Heart right ventricle (tissue), 16 donors: ENCODE measurements at regions not wholly inside any gene's neighbourhood (a gene's known extent, or its start where the extent isn't known, plus 50 kb on each side); places are given as distances from the start of the nearest gene placed in this dataset.

Source experiments
- ATAC-seq, 8 donors: fragments of 200-7000 bp; cut with Tn5 transposase; one replicate each; pipeline ENCODE4 v1.9.1; 2020; ENCODE audit warnings: mild to moderate bottlenecking in 8 of 8, moderate library complexity in 8 of 8, moderate number of reproducible peaks in 1 of 8
- DNase-seq, 2 donors: peaks; one replicate each; pipeline ENCODE4 v3.0.0-alpha.2; 2020
- H3K27ac ChIP-seq, 10 donors: fragments of 200-600 bp; sonication (generic) in 2 of 10; one replicate each; pipeline versions ENCODE4 v1.5.0 to v1.8.0; 2020 to 2022; ENCODE audit warnings: mild to moderate bottlenecking in 3 of 10
- H3K27me3 ChIP-seq, 7 donors: fragments of 200-600 bp; one replicate each; pipeline ENCODE4 v1.8.0; 2021 to 2022; ENCODE audit warnings: mild to moderate bottlenecking in 2 of 7
- H3K36me3 ChIP-seq, 9 donors: fragments of 200-600 bp; sonication (generic) in 1 of 9; one replicate each; pipeline versions ENCODE4 v1.5.0 to v1.8.0; 2020 to 2022; ENCODE audit warnings: mild to moderate bottlenecking in 2 of 9
- H3K4me1 ChIP-seq, 9 donors: fragments of 200-600 bp; sonication (generic) in 1 of 9; one replicate each; pipeline versions ENCODE4 v1.5.0 to v1.8.0; 2020 to 2022; ENCODE audit warnings: mild to moderate bottlenecking in 4 of 9
- H3K4me3 ChIP-seq, 10 donors: fragments of 200-600 bp; sonication (generic) in 2 of 10; one replicate each; pipeline versions ENCODE4 v1.5.0 to v1.8.0; 2020 to 2022; ENCODE audit warnings: mild to moderate bottlenecking in 7 of 10, moderate library complexity in 2 of 10
- H3K9me3 ChIP-seq, 11 donors: fragments of 200-600 bp in 10 of 11; sonication (generic) in 2 of 11; one replicate each; pipeline versions ENCODE4 v1.5.0 to v1.8.0; 2013 to 2022; ENCODE audit warnings: mild to moderate bottlenecking in 2 of 11, control low read depth in 1 of 11, moderate library complexity in 1 of 11
- WGBS, 2 donors: extraction: QIAGEN DNeasy Blood & Tissue Kit; methylation state at CpG; one replicate each; pipeline ENCODE4 v1.1.7; 2013; ENCODE audit warnings: inconsistent platforms in 1 of 2; 5-methylcytosine and 5-hydroxymethylcytosine counted together
- intact Hi-C, 10 donors: fragments of 100-400 bp; cut with DNase I; formaldehyde crosslinking; loops; one replicate each; pipeline versions ENCODE4 v1.11.1 to v1.14.2; 2022
- TF ChIP-seq, protein P1 (sequence below), 9 donors: fragments of 200-600 bp; sonication (generic) in 2 of 9; IDR thresholded peaks; one replicate each; pipeline versions ENCODE4 v1.5.0 to v1.8.0; 2021 to 2022; ENCODE audit warnings: antibody characterized with exemption in 9 of 9, mild to moderate bottlenecking in 5 of 9, moderate library complexity in 1 of 9
- donor health status: Arrhythmogenic right ventricular cardiomyopathy.
- donor health status: ischemic (EF 13 %, LVEDD 7.1; RV severe dilation, severe dysfunction).
- donor health status: healthy with polysubstance abuse.
- donor health status: DM: no; HTN: yes; CAD: no.
- donor health status: DM: no; HTN: no; CAD: no.
- donor health status: ischemic (EF 25% LVEDD 6.9; RV normal size, moderate dysfunction).
- donor health status: ischemic (EF 25% LVEDD 5.7; RV mildly dilated, moderate dysfunction).
- donor health status: healthy.
- donor health status: DM: yes; HTN: yes; CAD: no.
- donor health status: Ischemic cardiomyopathy.
- donor health status: ischemic (EF 35%, LVEDD 5.7; RV mildly dilated, moderate dysfunction).
- donor health status: nonischemic (EF 11% LVEDD 7.7; RV severe dilation, severe dysfunction).
- donor health status: DM: yes; HTN: yes; CAD: no.
- donor health status: PGD.
- donor health status: ischemic (EF 29% LVEDD 5.4; RV normal size, mild dysfunction).
- donor health status: nonischemic (EF 23%, LVEDD 6.1; RV moderate dilation, normal function).

DNA sequence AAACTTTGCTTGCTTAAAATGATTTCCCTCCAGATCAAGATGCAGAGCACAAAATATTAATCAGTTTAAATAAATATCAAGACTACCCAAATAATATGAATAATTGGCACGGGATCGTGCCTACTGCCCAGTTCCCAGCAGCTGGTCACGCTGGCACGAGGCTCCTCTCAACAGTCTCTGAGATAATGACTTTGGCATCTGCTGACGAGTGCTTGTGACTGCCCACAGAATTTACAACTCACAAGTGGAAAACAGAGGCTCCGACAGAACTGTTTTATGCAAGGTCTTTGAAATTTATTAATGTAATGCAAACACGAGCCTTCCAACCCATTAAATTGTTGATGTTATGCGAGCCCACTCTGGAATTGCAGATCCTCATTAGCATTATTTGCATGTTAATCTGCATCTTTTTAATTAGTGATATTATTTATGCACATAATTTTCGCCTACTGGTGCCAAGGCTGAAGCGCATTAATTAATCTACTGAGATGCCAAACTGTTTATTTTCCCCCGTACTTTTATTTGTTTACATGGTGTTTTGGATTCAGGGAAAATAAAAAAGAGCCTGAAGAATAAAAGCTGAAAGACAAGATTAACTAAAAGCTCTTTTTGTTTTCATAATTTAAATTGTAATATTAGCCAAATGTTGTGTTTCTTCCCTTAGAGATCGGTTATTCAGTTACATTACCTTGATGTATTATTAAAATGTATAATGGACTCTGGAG lies 369.3 kb upstream of the IRX1 start:
- ATAC-seq = peak in 3 of 8 donors; percentile 59 to 73 (median 67)
- intact Hi-C loops = no loop called here
- 49 to 60% methylated on average over 12 of the region's 12 CpGs for WGBS, 2 donors

DNA sequence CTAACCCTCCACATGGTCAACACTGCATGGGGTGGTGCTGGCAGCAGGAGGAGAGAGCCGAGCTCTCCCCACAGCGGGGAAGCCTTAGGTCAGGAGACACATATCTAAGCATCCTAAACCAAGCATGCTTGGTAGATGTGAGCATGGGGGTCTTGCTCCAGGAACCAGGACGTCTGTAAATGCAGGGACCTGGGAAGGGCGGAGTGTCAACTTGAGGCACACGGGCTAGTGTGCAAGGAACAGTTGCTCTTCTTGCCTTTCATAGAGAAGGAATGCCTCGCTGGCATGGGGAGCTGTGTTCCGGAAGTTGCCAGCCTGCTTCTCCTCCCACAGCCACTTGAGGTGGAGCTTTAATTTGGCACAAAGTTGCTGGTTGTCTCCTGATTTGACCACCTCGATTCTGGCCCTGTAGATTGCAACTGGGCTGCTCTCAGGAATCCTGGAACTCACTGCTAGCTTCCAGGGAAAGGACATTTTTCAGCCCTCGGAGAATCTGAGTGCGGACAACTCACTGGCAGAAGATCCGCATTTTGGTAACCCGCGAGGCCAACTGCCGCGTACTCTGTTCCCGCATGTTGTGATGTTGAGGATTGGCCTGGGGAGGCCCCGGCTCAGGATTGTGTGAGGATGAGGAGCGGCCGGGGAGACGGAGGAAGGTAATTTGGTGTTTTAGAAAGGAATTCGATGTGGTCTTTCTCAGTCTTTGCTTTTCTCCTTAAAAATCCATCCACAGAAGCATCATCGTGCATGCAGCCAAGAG lies 370.3 kb upstream of the IRX1 start:
- WGBS, 2 donors = 77 to 79% methylated on average over 22 of the region's 22 CpGs
- ATAC-seq = peak in 1 of 8 donors; percentile 21
- Histone ChIP-seq H3K27ac (no peak overlapping the region), H3K27me3 (no peaks in the 10 kb centered on the region), H3K4me3 (no peak overlapping the region), H3K36me3 (no peaks in the 10 kb centered on the region), H3K9me3 (no peaks in the 10 kb centered on the region), H3K4me1 (peaks cover 0 to 4% (median 0%) of the 10 kb centered on the region in 9 donors)
- intact Hi-C loops = no loop called here
- DNase-seq = no peak
- TF ChIP-seq, protein P1, sequence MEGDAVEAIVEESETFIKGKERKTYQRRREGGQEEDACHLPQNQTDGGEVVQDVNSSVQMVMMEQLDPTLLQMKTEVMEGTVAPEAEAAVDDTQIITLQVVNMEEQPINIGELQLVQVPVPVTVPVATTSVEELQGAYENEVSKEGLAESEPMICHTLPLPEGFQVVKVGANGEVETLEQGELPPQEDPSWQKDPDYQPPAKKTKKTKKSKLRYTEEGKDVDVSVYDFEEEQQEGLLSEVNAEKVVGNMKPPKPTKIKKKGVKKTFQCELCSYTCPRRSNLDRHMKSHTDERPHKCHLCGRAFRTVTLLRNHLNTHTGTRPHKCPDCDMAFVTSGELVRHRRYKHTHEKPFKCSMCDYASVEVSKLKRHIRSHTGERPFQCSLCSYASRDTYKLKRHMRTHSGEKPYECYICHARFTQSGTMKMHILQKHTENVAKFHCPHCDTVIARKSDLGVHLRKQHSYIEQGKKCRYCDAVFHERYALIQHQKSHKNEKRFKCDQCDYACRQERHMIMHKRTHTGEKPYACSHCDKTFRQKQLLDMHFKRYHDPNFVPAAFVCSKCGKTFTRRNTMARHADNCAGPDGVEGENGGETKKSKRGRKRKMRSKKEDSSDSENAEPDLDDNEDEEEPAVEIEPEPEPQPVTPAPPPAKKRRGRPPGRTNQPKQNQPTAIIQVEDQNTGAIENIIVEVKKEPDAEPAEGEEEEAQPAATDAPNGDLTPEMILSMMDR (IDR thresholded peaks at IDR 0.05) = no peak

More for the DNA sequence above, 369.3 kb upstream of the IRX1 start:
- Histone ChIP-seq H3K9me3 (no peaks in the 10 kb centered on the region), H3K4me1 (peaks cover 0 to 4% (median 0%) of the 10 kb centered on the region in 9 donors), H3K4me3 (no peak overlapping the region), H3K27me3 (no peaks in the 10 kb centered on the region), H3K36me3 (no peaks in the 10 kb centered on the region), H3K27ac (no peak overlapping the region)
- TF ChIP-seq, protein P1 (IDR thresholded peaks at IDR 0.05) = no peak
- no peak for DNase-seq

DNA sequence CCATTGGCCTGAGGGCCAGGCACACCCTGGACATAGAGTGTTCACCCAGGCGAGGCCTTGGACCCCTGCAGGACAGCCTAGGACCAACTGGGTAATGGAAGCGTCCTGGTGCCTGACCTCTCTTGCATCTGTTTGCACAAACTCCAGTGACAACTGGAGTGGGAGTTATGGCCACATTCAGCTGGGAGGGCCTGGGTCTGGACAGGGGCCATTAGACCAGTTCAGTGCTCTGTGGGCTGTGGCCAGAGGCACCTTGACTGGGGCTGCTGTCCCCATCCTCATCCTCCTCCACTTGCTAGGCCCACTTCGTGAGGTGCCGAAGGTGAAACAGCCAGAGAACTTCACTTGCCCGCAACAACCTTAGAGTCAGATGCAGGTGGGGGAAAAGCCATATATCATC lies 372.7 kb upstream of the IRX1 start:
- 85 to 93% methylated on average over 5 of the region's 5 CpGs for WGBS, 2 donors
- no peak overlapping the region for H3K27ac ChIP-seq
- intact Hi-C loops = no loop called here
- no peaks in the 10 kb centered on the region for H3K9me3 ChIP-seq
- H3K4me3 ChIP-seq = no peak overlapping the region
- DNase-seq (no peak), ATAC-seq (no peak)
- H3K27me3 ChIP-seq = no peaks in the 10 kb centered on the region
- no peaks in the 10 kb centered on the region for H3K36me3 ChIP-seq
- TF ChIP-seq, protein P1 (IDR thresholded peaks at IDR 0.05) = no peak
- peaks cover 0 to 4% (median 0%) of the 10 kb centered on the region in 9 donors for H3K4me1 ChIP-seq

GRCh38 chr5:3221432-3221831 lies 374.2 kb upstream of the IRX1 start:
- ATAC-seq (no peak), DNase-seq (no peak)
- Histone ChIP-seq H3K27ac (no peak overlapping the region), H3K4me1 (peaks cover 0 to 2% (median 0%) of the 10 kb centered on the region in 9 donors), H3K36me3 (no peaks in the 10 kb centered on the region), H3K9me3 (no peaks in the 10 kb centered on the region), H3K4me3 (no peak overlapping the region), H3K27me3 (no peaks in the 10 kb centered on the region)
- TF ChIP-seq, protein P1 (IDR thresholded peaks at IDR 0.05) = no peak
- 79 to 92% methylated on average over 9 of the region's 9 CpGs for WGBS, 2 donors
- intact Hi-C loops = no loop called here
